SKM-1 (cell line): ENCODE measurements at regions not wholly inside any gene's neighbourhood (a gene's known extent, or its start where the extent isn't known, plus 50 kb on each side); places are given as distances from the start of the nearest gene placed in this dataset.
"Not testable (repeated sequence)": the region's sequence is repeated elsewhere in the genome, so short reads cannot be mapped to it uniquely, and the experiment has no call there.

Experiments
- DNase-seq: peaks from one replicate; lab custom pipeline; 2025; ENCODE audit not compliant: unreplicated experiment; lab: John Stamatoyannopoulos, UW

GRCh38 chr2:242043538-242044312 is 174.2 kb downstream of the RTP5 start:
- DNase-seq, result no peak

GRCh38 chr2:242044313-242044590 is 174.7 kb downstream of the RTP5 start:
- DNase-seq, result no peak

- not testable (repeated sequence) for DNase-seq
Measured at GRCh38 chr2:242045596-242046144, 176.1 kb downstream of the RTP5 start.

- no peak for DNase-seq
Measured at GRCh38 chr2:242046206-242046826, 176.8 kb downstream of the RTP5 start.

- no peak for DNase-seq
Measured at GRCh38 chr2:242047963-242048362, 178.4 kb downstream of the RTP5 start.

- DNase-seq, result no peak
Measured at GRCh38 chr2:242048479-242048878, 178.9 kb downstream of the RTP5 start.

GRCh38 chr2:242049492-242049891 is 180.0 kb downstream of the RTP5 start:
- not testable (repeated sequence) for DNase-seq

- DNase-seq, result no peak
Measured at GRCh38 chr2:242051463-242051862, 181.9 kb downstream of the RTP5 start.

- DNase-seq, result no peak
Measured at GRCh38 chr2:242052421-242052820, 182.9 kb downstream of the RTP5 start.

- DNase-seq, result no peak
Measured at GRCh38 chr2:242053921-242054320, 184.4 kb downstream of the RTP5 start.

- no peak for DNase-seq
Measured at GRCh38 chr2:242054406-242054805, 184.9 kb downstream of the RTP5 start.

- DNase-seq, result no peak
Measured at GRCh38 chr2:242054881-242055801, 185.6 kb downstream of the RTP5 start.

- no peak for DNase-seq
Measured at GRCh38 chr2:242056026-242056425, 186.5 kb downstream of the RTP5 start.

GRCh38 chr2:242056785-242057184 is 187.3 kb downstream of the RTP5 start:
- DNase-seq, result no peak

- DNase-seq, result no peak
Measured at GRCh38 chr2:242057379-242058040, 188.0 kb downstream of the RTP5 start.

GRCh38 chr2:242058116-242058680 is 188.7 kb downstream of the RTP5 start:
- no peak for DNase-seq

GRCh38 chr2:242059566-242059965 is 190.0 kb downstream of the RTP5 start:
- DNase-seq, result no peak

- no peak for DNase-seq
Measured at GRCh38 chr2:242060212-242060835, 190.8 kb downstream of the RTP5 start.

- DNase-seq, result not testable (repeated sequence)
Measured at GRCh38 chr2:242061930-242062329, 192.4 kb downstream of the RTP5 start.

GRCh38 chr2:242063436-242063835 is 193.9 kb downstream of the RTP5 start:
- no peak for DNase-seq
